Right atrium auricular region (tissue), 2 donors: ENCODE measurements at regions not wholly inside any gene's neighbourhood (a gene's known extent, or its start where the extent isn't known, plus 50 kb on each side); places are given as distances from the start of the nearest gene placed in this dataset.

Experiments used
- DNase-seq: peaks from one replicate; pipeline ENCODE4 v3.0.0-alpha.2; 2019; ENCODE audit warnings: low spot score
- H3K27ac ChIP-seq, 2 donors: fragments of 200-600 bp; sonication (generic); 1 replicate in 1 of 2; 2 replicates in 1 of 2; pipeline ENCODE4 v1.5.1; 2016 to 2019
- H3K27me3 ChIP-seq, 2 donors: fragments of 200-600 bp; sonication (generic); one replicate each; pipeline versions ENCODE4 v1.5.1 to v1.6.0; 2017 to 2019
- H3K36me3 ChIP-seq: fragments of 200-600 bp; sonication (generic); one replicate; pipeline ENCODE4 v1.5.1; 2016
- H3K4me1 ChIP-seq, 2 donors: fragments of 200-600 bp; sonication (generic); one replicate each; pipeline versions ENCODE4 v1.5.1 to v1.6.0; 2017 to 2019
- H3K4me3 ChIP-seq, 2 donors: fragments of 200-600 bp; sonication (generic); 1 replicate in 1 of 2; 2 replicates in 1 of 2; pipeline ENCODE4 v1.5.1; 2017 to 2019; ENCODE audit warnings: mild to moderate bottlenecking in 1 of 2, moderate library complexity in 1 of 2
- H3K9me3 ChIP-seq, 2 donors: fragments of 200-600 bp; sonication (generic); one replicate each; pipeline ENCODE4 v1.5.1; 2019
- CTCF ChIP-seq, 2 donors: fragments of 200-600 bp; sonication (generic); IDR thresholded peaks; one replicate each; pipeline ENCODE4 v1.5.1; 2019; ENCODE audit warnings: antibody characterized with exemption in 2 of 2

GRCh38 chr5:148905541-148905940 lies 79.1 kb downstream of the ADRB2 start:
- DNase-seq = no peak
- Histone ChIP-seq H3K27me3 (no peaks in the 10 kb centered on the region), H3K9me3 (no peaks in the 10 kb centered on the region), H3K4me1 (peaks cover 0 to 12% of the 10 kb centered on the region in 2 donors), H3K36me3 (no peaks in the 10 kb centered on the region), H3K27ac (peak overlapping the region in 1 of 2 donors; percentile 62), H3K4me3 (no peak overlapping the region)
- no peak for TF ChIP-seq CTCF (IDR thresholded peaks at IDR 0.05)

- no peak for DNase-seq
Measured at GRCh38 chr5:148906968-148907367, 80.6 kb downstream of the ADRB2 start.

GRCh38 chr5:148909040-148909439 lies 82.6 kb downstream of the ADRB2 start:
- peaks cover 0 to 17% of the 10 kb centered on the region in 2 donors for H3K4me1 ChIP-seq
- H3K9me3 ChIP-seq = no peaks in the 10 kb centered on the region
- TF ChIP-seq CTCF (IDR thresholded peaks at IDR 0.05) = no peak
- H3K36me3 ChIP-seq = no peaks in the 10 kb centered on the region
- H3K4me3 ChIP-seq = no peak overlapping the region
- no peak for DNase-seq
- H3K27ac ChIP-seq = no peak overlapping the region
- H3K27me3 ChIP-seq = no peaks in the 10 kb centered on the region

More at GRCh38 chr5:148906968-148907367, 80.6 kb downstream of the ADRB2 start:
- H3K27ac ChIP-seq = no peak overlapping the region
- no peaks in the 10 kb centered on the region for H3K36me3 ChIP-seq
- no peaks in the 10 kb centered on the region for H3K27me3 ChIP-seq
- peaks cover 0 to 15% of the 10 kb centered on the region in 2 donors for H3K4me1 ChIP-seq
- no peaks in the 10 kb centered on the region for H3K9me3 ChIP-seq
- TF ChIP-seq CTCF (IDR thresholded peaks at IDR 0.05) = no peak
- H3K4me3 ChIP-seq = no peak overlapping the region

- Histone ChIP-seq H3K9me3 (no peaks in the 10 kb centered on the region), H3K36me3 (no peaks in the 10 kb centered on the region), H3K27ac (no peak overlapping the region), H3K4me1 (peaks cover 0 to 17% of the 10 kb centered on the region in 2 donors), H3K4me3 (no peak overlapping the region), H3K27me3 (no peaks in the 10 kb centered on the region)
- no peak for DNase-seq
- TF ChIP-seq CTCF (IDR thresholded peaks at IDR 0.05) = no peak
Measured at GRCh38 chr5:148909766-148910165, 83.4 kb downstream of the ADRB2 start.

- H3K27ac ChIP-seq = no peak overlapping the region
- H3K4me1 ChIP-seq = peaks cover 0 to 19% of the 10 kb centered on the region in 2 donors
- no peaks in the 10 kb centered on the region for H3K27me3 ChIP-seq
- no peaks in the 10 kb centered on the region for H3K9me3 ChIP-seq
- H3K36me3 ChIP-seq = no peaks in the 10 kb centered on the region
- no peak overlapping the region for H3K4me3 ChIP-seq
- no peak for TF ChIP-seq CTCF (IDR thresholded peaks at IDR 0.05)
- DNase-seq = no peak
Measured at GRCh38 chr5:148910216-148910615, 83.8 kb downstream of the ADRB2 start.

- no peak overlapping the region for H3K4me3 ChIP-seq
- TF ChIP-seq CTCF (IDR thresholded peaks at IDR 0.05) = no peak
- no peaks in the 10 kb centered on the region for H3K9me3 ChIP-seq
- no peaks in the 10 kb centered on the region for H3K36me3 ChIP-seq
- DNase-seq = no peak
- no peaks in the 10 kb centered on the region for H3K27me3 ChIP-seq
- H3K27ac ChIP-seq = no peak overlapping the region
- peaks cover 0 to 23% of the 10 kb centered on the region in 2 donors for H3K4me1 ChIP-seq
Measured at GRCh38 chr5:148910686-148911361, 84.4 kb downstream of the ADRB2 start.
